Adrenal gland (tissue), 5 donors: ENCODE measurements at regions not wholly inside any gene's neighbourhood (a gene's known extent, or its start where the extent isn't known, plus 50 kb on each side); places are given as distances from the start of the nearest gene placed in this dataset.

ENCODE experiments used
- POLR2A ChIP-seq, 2 donors: fragments of 450-650 bp; IDR thresholded peaks; one replicate each; pipeline ENCODE4 v1.6.1; 2017; ENCODE audit warnings: antibody characterized with exemption in 2 of 2, mild to moderate bottlenecking in 2 of 2, moderate library complexity in 1 of 2
- TF ChIP-seq, protein P1 (sequence below), 6 experiments: fragments of 450-650 bp in 4 of 6; fragments of 200-600 bp in 2 of 6; sonication (generic) in 1 of 6; IDR thresholded peaks; 1 replicate in 5 of 6; 2 replicates in 1 of 6; pipeline versions ENCODE4 v1.5.1 to v1.8.0; 2016 to 2021; ENCODE audit warnings: antibody characterized with exemption in 6 of 6, mild to moderate bottlenecking in 2 of 6, moderate library complexity in 1 of 6
- donor health status: DM: no; HTN: no; CAD: no.

DNA sequence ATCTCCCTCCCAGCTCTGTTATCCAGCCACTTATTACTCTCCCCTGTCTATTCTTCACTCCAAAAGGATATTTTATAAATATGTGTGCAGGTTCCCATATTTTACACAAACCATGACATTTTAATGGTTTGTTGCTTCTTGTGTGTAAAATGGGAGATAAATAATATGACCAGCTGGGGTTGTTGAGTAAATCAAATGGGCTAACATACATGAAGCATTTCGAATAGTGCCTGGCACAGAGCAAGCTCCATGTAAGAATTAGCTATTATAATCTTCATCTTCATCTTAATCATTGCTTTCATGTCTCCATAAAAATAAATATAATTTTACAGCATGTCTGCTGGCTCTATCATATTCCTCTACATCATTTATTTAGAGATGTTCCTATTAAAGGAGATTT is 283.1 kb downstream of the RAD51AP2 start:
- TF ChIP-seq, protein P1, sequence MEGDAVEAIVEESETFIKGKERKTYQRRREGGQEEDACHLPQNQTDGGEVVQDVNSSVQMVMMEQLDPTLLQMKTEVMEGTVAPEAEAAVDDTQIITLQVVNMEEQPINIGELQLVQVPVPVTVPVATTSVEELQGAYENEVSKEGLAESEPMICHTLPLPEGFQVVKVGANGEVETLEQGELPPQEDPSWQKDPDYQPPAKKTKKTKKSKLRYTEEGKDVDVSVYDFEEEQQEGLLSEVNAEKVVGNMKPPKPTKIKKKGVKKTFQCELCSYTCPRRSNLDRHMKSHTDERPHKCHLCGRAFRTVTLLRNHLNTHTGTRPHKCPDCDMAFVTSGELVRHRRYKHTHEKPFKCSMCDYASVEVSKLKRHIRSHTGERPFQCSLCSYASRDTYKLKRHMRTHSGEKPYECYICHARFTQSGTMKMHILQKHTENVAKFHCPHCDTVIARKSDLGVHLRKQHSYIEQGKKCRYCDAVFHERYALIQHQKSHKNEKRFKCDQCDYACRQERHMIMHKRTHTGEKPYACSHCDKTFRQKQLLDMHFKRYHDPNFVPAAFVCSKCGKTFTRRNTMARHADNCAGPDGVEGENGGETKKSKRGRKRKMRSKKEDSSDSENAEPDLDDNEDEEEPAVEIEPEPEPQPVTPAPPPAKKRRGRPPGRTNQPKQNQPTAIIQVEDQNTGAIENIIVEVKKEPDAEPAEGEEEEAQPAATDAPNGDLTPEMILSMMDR (IDR thresholded peaks at IDR 0.05), result no peak
- no peak for TF ChIP-seq POLR2A (IDR thresholded peaks at IDR 0.05)
